ENCODE measurements at regions not wholly inside any gene's neighbourhood (a gene's known extent, or its start where the extent isn't known, plus 50 kb on each side); places are given as distances from the start of the nearest gene placed in this dataset.

DNA sequence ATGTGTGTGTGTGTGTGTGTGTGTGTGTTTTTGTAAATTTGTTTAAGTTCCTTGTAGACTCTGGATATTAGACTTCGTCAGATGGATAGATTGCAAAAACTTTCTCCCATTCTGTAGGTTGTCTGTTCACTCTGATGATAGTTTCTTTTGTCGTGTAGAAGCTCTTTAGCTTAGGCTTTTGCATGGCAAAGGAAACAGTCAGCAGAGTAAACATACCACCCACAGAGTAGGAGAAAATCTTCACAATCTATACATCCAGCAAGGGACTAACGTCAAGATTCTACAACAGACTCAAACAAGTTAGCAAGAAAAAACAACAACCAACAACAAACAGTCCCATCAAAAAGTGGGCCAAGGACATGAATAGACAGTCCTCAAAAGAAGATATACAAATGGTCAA lies 336.7 kb upstream of the ATP5MC3 start:
- no peak for DNase-seq (ENCODE audit: low spot score, unreplicated experiment)
- Mint-ChIP-seq H3K27ac (no peak overlapping the region), H3K27me3 (no peaks in the 10 kb centered on the region), H3K9me3 (ENCODE audit: low read depth) (peaks cover 10% of the 10 kb centered on the region), H3K4me3 (ENCODE audit: low read depth) (no peak overlapping the region), H3K36me3 (ENCODE audit: insufficient read depth) (no peaks in the 10 kb centered on the region), H3K4me1 (ENCODE audit: low read depth) (no peaks in the 10 kb centered on the region)
- TF ChIP-seq, protein P1, sequence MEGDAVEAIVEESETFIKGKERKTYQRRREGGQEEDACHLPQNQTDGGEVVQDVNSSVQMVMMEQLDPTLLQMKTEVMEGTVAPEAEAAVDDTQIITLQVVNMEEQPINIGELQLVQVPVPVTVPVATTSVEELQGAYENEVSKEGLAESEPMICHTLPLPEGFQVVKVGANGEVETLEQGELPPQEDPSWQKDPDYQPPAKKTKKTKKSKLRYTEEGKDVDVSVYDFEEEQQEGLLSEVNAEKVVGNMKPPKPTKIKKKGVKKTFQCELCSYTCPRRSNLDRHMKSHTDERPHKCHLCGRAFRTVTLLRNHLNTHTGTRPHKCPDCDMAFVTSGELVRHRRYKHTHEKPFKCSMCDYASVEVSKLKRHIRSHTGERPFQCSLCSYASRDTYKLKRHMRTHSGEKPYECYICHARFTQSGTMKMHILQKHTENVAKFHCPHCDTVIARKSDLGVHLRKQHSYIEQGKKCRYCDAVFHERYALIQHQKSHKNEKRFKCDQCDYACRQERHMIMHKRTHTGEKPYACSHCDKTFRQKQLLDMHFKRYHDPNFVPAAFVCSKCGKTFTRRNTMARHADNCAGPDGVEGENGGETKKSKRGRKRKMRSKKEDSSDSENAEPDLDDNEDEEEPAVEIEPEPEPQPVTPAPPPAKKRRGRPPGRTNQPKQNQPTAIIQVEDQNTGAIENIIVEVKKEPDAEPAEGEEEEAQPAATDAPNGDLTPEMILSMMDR (IDR thresholded peaks at IDR 0.05; ENCODE audit: unreplicated experiment) = no peak

DNA sequence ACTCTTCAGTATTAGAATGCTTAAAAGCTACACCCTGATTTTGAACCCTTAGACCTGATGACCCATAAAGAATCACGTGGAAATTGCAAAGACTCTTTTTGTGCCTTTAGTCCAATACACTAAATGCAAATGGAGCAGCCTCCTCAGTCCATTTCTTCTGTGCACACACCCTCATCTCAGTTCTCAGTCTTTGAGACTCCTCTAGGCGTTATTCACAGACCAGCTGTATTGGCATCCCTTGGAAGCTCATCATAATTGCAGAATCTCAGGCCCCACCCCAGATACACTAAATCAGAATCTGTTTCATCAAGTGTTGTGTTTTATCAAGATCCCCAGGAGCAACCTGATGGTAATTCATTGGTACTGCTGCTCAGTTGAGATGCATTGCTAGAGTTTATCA lies 335.0 kb upstream of the ATP5MC3 start:
- peaks cover 13% of the 10 kb centered on the region for H3K9me3 Mint-ChIP-seq (ENCODE audit: low read depth)
- no peak overlapping the region for H3K4me3 Mint-ChIP-seq (ENCODE audit: low read depth)
- H3K27ac Mint-ChIP-seq = no peak overlapping the region
- no peaks in the 10 kb centered on the region for H3K4me1 Mint-ChIP-seq (ENCODE audit: low read depth)
- DNase-seq (ENCODE audit: low spot score, unreplicated experiment) = no peak
- no peaks in the 10 kb centered on the region for H3K36me3 Mint-ChIP-seq (ENCODE audit: insufficient read depth)
- H3K27me3 Mint-ChIP-seq = no peaks in the 10 kb centered on the region
- TF ChIP-seq, protein P1 (IDR thresholded peaks at IDR 0.05; ENCODE audit: unreplicated experiment) = no peak

DNA sequence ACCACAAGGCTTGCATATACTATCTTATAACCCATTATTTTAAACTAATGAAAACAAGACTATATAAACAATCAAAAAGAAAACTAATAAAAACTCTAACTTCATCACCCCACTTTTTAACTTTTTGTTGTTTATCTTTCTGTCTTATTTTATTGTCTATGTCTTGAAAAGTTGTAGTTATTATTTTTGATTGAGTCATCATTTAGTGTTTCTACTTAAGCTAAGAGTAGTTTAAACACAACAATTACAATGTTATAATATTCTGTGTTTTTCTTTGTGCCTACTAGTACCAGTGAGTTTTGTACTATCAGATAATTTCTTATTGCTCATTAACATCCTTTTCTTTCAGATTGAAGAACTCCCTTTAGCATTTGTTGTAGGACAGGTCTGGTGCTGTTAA lies 318.7 kb upstream of the ATP5MC3 start:
- Mint-ChIP-seq H3K27me3 (no peaks in the 10 kb centered on the region), H3K27ac (no peak overlapping the region), H3K36me3 (ENCODE audit: insufficient read depth) (no peaks in the 10 kb centered on the region), H3K9me3 (ENCODE audit: low read depth) (peaks cover 21% of the 10 kb centered on the region), H3K4me1 (ENCODE audit: low read depth) (no peaks in the 10 kb centered on the region), H3K4me3 (ENCODE audit: low read depth) (no peak overlapping the region)
- TF ChIP-seq, protein P1 (IDR thresholded peaks at IDR 0.05; ENCODE audit: unreplicated experiment) = no peak
- DNase-seq (ENCODE audit: low spot score, unreplicated experiment) = no peak

DNA sequence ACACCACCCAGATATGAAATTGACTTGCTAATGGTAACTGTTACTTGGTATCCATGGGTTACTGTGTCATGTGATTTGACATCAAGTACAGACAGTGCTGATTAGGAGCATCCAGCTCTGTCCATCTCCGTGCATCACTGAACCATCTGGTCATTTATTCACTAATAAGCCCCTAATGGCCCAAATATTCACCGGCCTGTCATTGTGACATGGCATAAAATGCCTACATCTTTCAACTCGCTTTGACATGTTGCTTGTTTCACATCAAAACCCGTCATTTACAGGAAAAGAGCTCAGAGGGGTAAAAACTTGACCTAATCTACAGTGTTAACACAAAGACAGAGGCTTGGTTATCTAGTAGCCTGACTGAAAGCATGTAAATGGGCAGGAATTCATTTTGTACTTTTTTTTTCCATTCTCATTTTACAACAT lies 308.9 kb upstream of the ATP5MC3 start:
- Mint-ChIP-seq H3K4me1 (ENCODE audit: low read depth) (no peaks in the 10 kb centered on the region), H3K27ac (no peak overlapping the region), H3K36me3 (ENCODE audit: insufficient read depth) (no peaks in the 10 kb centered on the region), H3K27me3 (no peaks in the 10 kb centered on the region), H3K9me3 (ENCODE audit: low read depth) (no peaks in the 10 kb centered on the region), H3K4me3 (ENCODE audit: low read depth) (no peak overlapping the region)
- TF ChIP-seq, protein P1 (IDR thresholded peaks at IDR 0.05; ENCODE audit: unreplicated experiment) = no peak
- DNase-seq (ENCODE audit: low spot score, unreplicated experiment) = no peak

DNA sequence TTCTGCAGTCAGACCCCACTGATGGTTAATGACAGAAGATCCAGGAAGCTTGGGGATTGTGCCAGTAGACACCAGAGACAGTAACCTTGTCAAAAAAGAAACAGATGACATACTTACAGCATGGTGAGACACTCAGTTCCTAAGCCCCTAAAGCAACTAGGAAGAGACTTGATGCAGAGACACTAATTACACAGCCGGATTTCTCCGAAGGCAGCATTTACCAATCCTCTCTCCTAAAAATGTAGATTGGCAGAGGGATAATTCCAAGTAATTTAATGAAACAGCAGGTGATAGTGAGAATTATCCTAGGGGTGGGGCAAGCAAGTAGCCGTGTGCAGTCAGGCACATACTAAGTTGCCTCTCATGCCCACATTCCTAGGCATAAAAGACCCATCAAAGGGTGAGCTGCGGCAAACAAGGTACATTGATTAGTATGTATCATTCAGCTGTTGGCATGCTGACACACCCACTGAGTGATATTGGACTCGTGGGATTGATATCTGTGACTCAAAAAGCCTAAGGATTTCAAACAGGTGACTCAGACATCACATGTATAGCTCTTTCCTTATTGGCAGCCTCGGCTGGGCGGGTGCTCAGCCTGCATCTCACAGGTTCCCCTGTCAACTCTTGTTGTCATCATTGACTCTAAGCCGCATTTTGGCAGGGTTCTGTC lies 296.7 kb upstream of the ATP5MC3 start:
- Mint-ChIP-seq H3K4me3 (ENCODE audit: low read depth) (no peak overlapping the region), H3K4me1 (ENCODE audit: low read depth) (no peaks in the 10 kb centered on the region), H3K9me3 (ENCODE audit: low read depth) (no peaks in the 10 kb centered on the region), H3K27ac (no peak overlapping the region), H3K27me3 (no peaks in the 10 kb centered on the region), H3K36me3 (ENCODE audit: insufficient read depth) (no peaks in the 10 kb centered on the region)
- TF ChIP-seq, protein P1 (IDR thresholded peaks at IDR 0.05; ENCODE audit: unreplicated experiment) = no peak
- DNase-seq (ENCODE audit: low spot score, unreplicated experiment) = no peak

Measured in progenitor cell of endocrine pancreas (in vitro differentiated cells).